Esophagus muscularis mucosa (tissue), 3 donors: ENCODE measurements at regions not wholly inside any gene's neighbourhood (a gene's known extent, or its start where the extent isn't known, plus 50 kb on each side); places are given as distances from the start of the nearest gene placed in this dataset.

ENCODE experiments used
- EP300 ChIP-seq: sonication (generic); formaldehyde crosslinking; IDR thresholded peaks from one replicate; pipeline ENCODE4 v1.6.1; 2017; ENCODE audit warnings: antibody characterized with exemption
- POLR2A ChIP-seq: fragments of 450-650 bp; IDR thresholded peaks from one replicate; pipeline ENCODE4 v1.6.1; 2017; ENCODE audit warnings: antibody characterized with exemption, moderate library complexity, mild to moderate bottlenecking, low read depth
- POLR2AphosphoS5 ChIP-seq, 2 donors: sonication (generic); formaldehyde crosslinking; IDR thresholded peaks; one replicate each; pipeline ENCODE4 v1.6.1; 2017; ENCODE audit warnings: antibody characterized with exemption in 2 of 2

DNA sequence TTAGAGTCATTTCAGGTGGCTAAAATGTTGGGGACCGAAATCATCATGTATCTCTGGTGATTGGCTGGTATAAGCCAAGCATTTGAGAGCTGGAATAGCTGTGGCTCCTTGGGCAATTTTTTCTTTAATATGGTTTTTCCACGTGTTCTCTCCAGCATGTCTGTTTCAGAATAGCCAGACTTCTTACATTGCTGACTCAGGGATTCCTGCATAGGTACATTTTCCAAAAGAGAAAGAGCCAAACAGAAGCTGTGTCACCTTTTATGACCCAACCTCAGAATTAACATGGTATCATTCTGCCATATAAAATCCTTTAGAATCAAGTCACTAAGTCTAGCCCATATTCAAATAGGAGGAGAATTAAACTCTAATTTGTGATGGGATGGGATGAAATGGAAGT lies 74.8 kb upstream of the TSLP start:
- TF ChIP-seq POLR2AphosphoS5 (IDR thresholded peaks at IDR 0.05): no peak
- TF ChIP-seq EP300: no peak
- no peak for TF ChIP-seq POLR2A
